Bronchial epithelial cell (primary cell): ENCODE measurements at regions not wholly inside any gene's neighbourhood (a gene's known extent, or its start where the extent isn't known, plus 50 kb on each side); places are given as distances from the start of the nearest gene placed in this dataset.

Experiments
- DNase-seq: peaks from one replicate; pipeline ENCODE4 v3.0.0-alpha.2; 2010; ENCODE audit warnings: low read depth
- FAIRE-seq: peaks from 2 replicates; lab custom pipeline; 2011; peaks lifted over from hg19 to GRCh38; lab: Jason Lieb, UNC
- H3K27me3 ChIP-seq: 2 replicates; pipeline ENCODE4 v1.5.1; 2011; ENCODE audit warnings: low read length; ENCODE audit not compliant: control insufficient read depth, insufficient read depth
- H3K36me3 ChIP-seq: 2 replicates; pipeline ENCODE4 v1.5.1; 2011; ENCODE audit warnings: low read length; ENCODE audit not compliant: control insufficient read depth, insufficient read depth
- H3K4me3 ChIP-seq: 2 replicates; pipeline ENCODE4 v1.5.1; 2011; ENCODE audit warnings: mild to moderate bottlenecking, low read depth, low read length, control low read depth
- CTCF ChIP-seq: IDR thresholded peaks from 2 replicates; pipeline ENCODE4 v1.5.1; 2011; ENCODE audit warnings: mild to moderate bottlenecking, moderate library complexity, low read length, control low read depth, inconsistent platforms; ENCODE audit not compliant: insufficient read depth, severe bottlenecking

GRCh38 chr11:116334596-116334995 is 438.2 kb downstream of the BUD13 start:
- H3K27me3 ChIP-seq: no peaks in the 10 kb centered on the region
- no peak overlapping the region for H3K4me3 ChIP-seq
- DNase-seq (peak; percentile 27), FAIRE-seq (no peak)
- H3K36me3 ChIP-seq: no peaks in the 10 kb centered on the region
- no peak for TF ChIP-seq CTCF

- no peaks in the 10 kb centered on the region for H3K27me3 ChIP-seq
- TF ChIP-seq CTCF: no peak
- FAIRE-seq: no peak
- peak; percentile 66 for DNase-seq
- no peak overlapping the region for H3K4me3 ChIP-seq
- no peaks in the 10 kb centered on the region for H3K36me3 ChIP-seq
These were observed 439.7 kb downstream of the BUD13 start for GRCh38 chr11:116333001-116333535.

- TF ChIP-seq CTCF: no peak
- FAIRE-seq (no peak), DNase-seq (no peak)
- H3K27me3 ChIP-seq: no peaks in the 10 kb centered on the region
- no peaks in the 10 kb centered on the region for H3K36me3 ChIP-seq
- no peak overlapping the region for H3K4me3 ChIP-seq
These were observed 440.4 kb downstream of the BUD13 start for GRCh38 chr11:116332391-116332790.

- Histone ChIP-seq H3K4me3 (no peak overlapping the region), H3K36me3 (no peaks in the 10 kb centered on the region), H3K27me3 (no peaks in the 10 kb centered on the region)
- TF ChIP-seq CTCF: no peak
- DNase-seq (no peak), FAIRE-seq (no peak)
These were observed 441.4 kb downstream of the BUD13 start for GRCh38 chr11:116331381-116331780.

GRCh38 chr11:116330439-116331185 is 442.2 kb downstream of the BUD13 start:
- no peak for DNase-seq
- no peak overlapping the region for H3K4me3 ChIP-seq
- no peaks in the 10 kb centered on the region for H3K36me3 ChIP-seq
- no peaks in the 10 kb centered on the region for H3K27me3 ChIP-seq
- FAIRE-seq: no peak
- no peak for TF ChIP-seq CTCF
